GM12892 (cell line): ENCODE measurements at regions not wholly inside any gene's neighbourhood (a gene's known extent, or its start where the extent isn't known, plus 50 kb on each side); places are given as distances from the start of the nearest gene placed in this dataset.

Experiments
- DNase-seq: peaks from one replicate; pipeline ENCODE4 v3.0.0; 2011; ENCODE audit not compliant: insufficient read length
- FAIRE-seq: peaks from 2 replicates; lab custom pipeline; 2011; peaks lifted over from hg19 to GRCh38; lab: Jason Lieb, UNC
- POLR2A ChIP-seq: IDR thresholded peaks from 2 replicates; pipeline ENCODE4 v1.6.1; 2011; ENCODE audit warnings: low read depth, low read length, control low read depth
- POLR2AphosphoS5 ChIP-seq: IDR thresholded peaks from 2 replicates; pipeline ENCODE4 v1.6.1; 2011; ENCODE audit warnings: low read depth, low read length, control low read depth
- TAF1 ChIP-seq: IDR thresholded peaks from 2 replicates; pipeline ENCODE4 v1.6.1; 2011; ENCODE audit warnings: low read depth, mild to moderate bottlenecking, control low read depth, low read length, borderline replicate concordance

- DNase-seq = no peak
These were observed 556.3 kb upstream of the ARGLU1 start for GRCh38 chr13:107124129-107124718.

GRCh38 chr13:107121793-107122192 is 553.9 kb upstream of the ARGLU1 start:
- no peak for TF ChIP-seq TAF1
- TF ChIP-seq POLR2A = no peak
- no peak for TF ChIP-seq POLR2AphosphoS5
- no peak for FAIRE-seq
- DNase-seq = no peak

More at GRCh38 chr13:107124129-107124718, 556.3 kb upstream of the ARGLU1 start:
- no peak for FAIRE-seq
- no peak for TF ChIP-seq POLR2A
- TF ChIP-seq POLR2AphosphoS5 = no peak
- TF ChIP-seq TAF1 = no peak

GRCh38 chr13:107119989-107120881 is 552.3 kb upstream of the ARGLU1 start:
- FAIRE-seq = no peak

GRCh38 chr13:107118506-107118905 is 550.6 kb upstream of the ARGLU1 start:
- DNase-seq (no peak), FAIRE-seq (no peak)
- TF ChIP-seq POLR2A (no peak), POLR2AphosphoS5 (no peak), TAF1 (no peak)

More at GRCh38 chr13:107119989-107120881, 552.3 kb upstream of the ARGLU1 start:
- TF ChIP-seq TAF1 (no peak), POLR2A (no peak)
- DNase-seq = no peak

GRCh38 chr13:107117327-107118012 is 549.5 kb upstream of the ARGLU1 start:
- DNase-seq (no peak), FAIRE-seq (no peak)
- TF ChIP-seq TAF1 (no peak), POLR2A (no peak), POLR2AphosphoS5 (no peak)

GRCh38 chr13:107113387-107113786 is 545.5 kb upstream of the ARGLU1 start:
- FAIRE-seq = no peak
- no peak for TF ChIP-seq TAF1
- no peak for TF ChIP-seq POLR2A
- no peak for DNase-seq

- DNase-seq = no peak
- FAIRE-seq = no peak
- no peak for TF ChIP-seq POLR2A
- TF ChIP-seq TAF1 = no peak
- TF ChIP-seq POLR2AphosphoS5 = no peak
These were observed 543.3 kb upstream of the ARGLU1 start for GRCh38 chr13:107111248-107111647.

- no peak for FAIRE-seq
- no peak for DNase-seq
- TF ChIP-seq POLR2A = no peak
These were observed 536.7 kb upstream of the ARGLU1 start for GRCh38 chr13:107104631-107105030.

GRCh38 chr13:107102676-107103075 is 534.7 kb upstream of the ARGLU1 start:
- TF ChIP-seq POLR2A (no peak), POLR2AphosphoS5 (no peak), TAF1 (no peak)
- FAIRE-seq (no peak), DNase-seq (no peak)

- TF ChIP-seq TAF1 (no peak), POLR2AphosphoS5 (no peak), POLR2A (no peak)
- FAIRE-seq (no peak), DNase-seq (no peak)
These were observed 531.7 kb upstream of the ARGLU1 start for GRCh38 chr13:107099661-107100060.

GRCh38 chr13:107097916-107098315 is 530.0 kb upstream of the ARGLU1 start:
- no peak for FAIRE-seq
- TF ChIP-seq TAF1 (no peak), POLR2AphosphoS5 (no peak), POLR2A (no peak)
- DNase-seq = no peak

GRCh38 chr13:107095876-107096275 is 527.9 kb upstream of the ARGLU1 start:
- TF ChIP-seq POLR2A (no peak), POLR2AphosphoS5 (no peak), TAF1 (no peak)
- DNase-seq = no peak
- FAIRE-seq = no peak
